Midbrain (tissue), 1 donor: ENCODE measurements at regions not wholly inside any gene's neighbourhood (a gene's known extent, or its start where the extent isn't known, plus 50 kb on each side); places are given as distances from the start of the nearest gene placed in this dataset.
"Not testable (repeated sequence)": the region's sequence is repeated elsewhere in the genome, so short reads cannot be mapped to it uniquely, and the experiment has no call there.

Source experiments
- DNase-seq: peaks from one replicate; lab custom pipeline; 2025; lab: John Stamatoyannopoulos, UW

DNA sequence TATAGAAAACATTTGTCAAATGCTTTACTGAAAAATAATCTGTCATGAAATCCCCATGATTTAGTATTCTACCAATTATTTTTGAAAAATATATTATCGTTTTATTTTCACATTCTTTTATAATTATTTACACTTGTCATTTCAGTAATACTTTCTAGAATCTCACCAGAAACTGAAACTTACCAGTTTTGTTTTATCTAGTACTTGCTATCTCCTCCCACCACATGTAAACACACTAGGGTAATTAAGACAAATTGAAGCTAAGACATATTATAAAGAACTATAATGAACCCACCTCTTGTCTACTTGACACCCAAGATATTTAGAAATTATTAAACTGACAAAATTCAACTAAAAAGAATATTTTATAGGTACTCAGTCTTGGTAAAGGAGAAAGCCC is 51.5 kb upstream of the GRM3 start:
- no peak for DNase-seq

- no peak for DNase-seq
Observed at GRCh38 chr7:86574006-86574405, 69.7 kb upstream of the GRM3 start.

GRCh38 chr7:86558680-86559501 is 84.8 kb upstream of the GRM3 start:
- DNase-seq: no peak

- DNase-seq: no peak
Observed at GRCh38 chr7:86534641-86535040, 109.1 kb upstream of the GRM3 start.

GRCh38 chr7:86504229-86504628 is 139.5 kb upstream of the GRM3 start:
- no peak for DNase-seq

DNA sequence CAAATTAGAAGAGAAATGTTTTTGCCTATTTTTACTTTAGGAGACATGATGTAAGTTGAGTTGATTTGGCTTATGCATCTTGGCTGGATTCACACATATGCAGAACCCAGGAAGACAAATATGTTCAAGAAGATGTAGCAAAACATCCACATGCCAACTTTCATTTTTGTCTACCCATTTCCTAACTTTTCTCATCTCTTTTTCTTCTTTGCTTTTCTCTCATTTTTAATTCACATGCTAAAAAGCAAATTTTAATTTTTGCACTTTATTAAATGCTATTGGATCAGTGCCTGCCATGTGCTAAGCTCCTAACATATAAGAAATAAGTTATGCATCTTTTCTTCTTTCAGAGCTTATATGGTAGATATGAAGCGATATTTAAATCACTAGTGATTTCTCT is 143.7 kb upstream of the GRM3 start:
- DNase-seq: no peak

DNA sequence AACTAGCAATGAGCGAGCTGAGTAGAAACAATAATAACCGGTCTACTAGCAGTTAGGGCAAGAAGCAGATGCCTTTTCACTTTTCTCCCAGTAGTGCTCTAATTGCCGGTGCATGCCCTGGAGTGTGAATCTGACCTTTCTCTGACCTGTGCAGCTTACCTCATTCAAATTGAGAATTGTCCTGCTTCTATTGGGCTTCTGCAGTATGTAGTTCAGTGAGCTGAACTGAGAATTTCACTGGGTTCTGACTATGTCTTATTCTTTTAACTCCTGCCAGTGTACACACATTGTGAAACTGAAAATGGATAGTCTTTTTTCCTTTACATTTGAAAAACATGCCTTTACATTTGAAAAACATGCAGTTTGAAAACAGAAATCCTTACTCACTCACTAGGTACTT is 157.9 kb upstream of the GRM3 start:
- no peak for DNase-seq

DNA sequence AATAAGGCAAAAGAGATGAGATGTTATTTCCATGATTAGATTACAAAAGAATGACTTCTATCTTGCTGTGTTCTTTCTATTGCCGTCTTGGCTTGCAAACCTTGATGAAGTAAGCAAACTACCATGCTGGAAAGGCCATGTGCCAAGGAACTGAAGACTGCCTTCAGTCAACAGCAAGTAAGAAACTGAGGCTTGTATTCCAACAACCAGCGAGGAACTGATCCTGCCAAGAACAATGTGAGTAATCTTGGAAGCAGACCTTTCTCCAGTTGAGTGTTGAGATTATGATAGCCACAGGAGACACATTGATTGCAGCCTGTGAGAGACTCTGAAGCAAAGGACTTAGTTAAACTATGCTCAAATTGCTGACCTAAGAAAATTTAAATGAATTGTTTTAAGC is 164.6 kb upstream of the GRM3 start:
- no peak for DNase-seq

- DNase-seq: no peak
Observed at GRCh38 chr7:86477343-86477935, 166.3 kb upstream of the GRM3 start.

GRCh38 chr7:86470763-86471162 is 172.9 kb upstream of the GRM3 start:
- DNase-seq: no peak

GRCh38 chr7:86469680-86470295 is 173.9 kb upstream of the GRM3 start:
- DNase-seq: peak; percentile 70

- no peak for DNase-seq
Observed at GRCh38 chr7:86454753-86455152, 189.0 kb upstream of the GRM3 start.

DNA sequence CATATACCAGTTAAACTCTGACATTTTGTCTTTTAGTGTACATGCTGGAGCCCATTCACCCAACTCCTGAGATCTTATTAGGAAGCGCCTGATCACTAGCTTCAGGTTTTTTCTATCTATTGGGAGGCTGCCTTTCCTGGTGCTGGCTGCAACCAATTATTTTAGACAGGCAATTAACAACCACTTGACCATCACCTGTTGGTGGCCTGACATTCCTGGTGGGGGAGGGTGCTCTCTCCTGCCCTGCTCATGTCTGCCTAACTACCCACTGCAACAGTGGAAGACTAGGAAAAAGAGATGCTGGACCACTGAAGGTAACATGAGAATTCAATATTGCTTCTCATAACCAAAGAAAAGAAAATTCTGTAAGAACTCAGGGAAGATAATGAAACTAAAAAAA is 190.3 kb upstream of the GRM3 start:
- no peak for DNase-seq

- no peak for DNase-seq
Observed at GRCh38 chr7:86448856-86449255, 194.9 kb upstream of the GRM3 start.

DNA sequence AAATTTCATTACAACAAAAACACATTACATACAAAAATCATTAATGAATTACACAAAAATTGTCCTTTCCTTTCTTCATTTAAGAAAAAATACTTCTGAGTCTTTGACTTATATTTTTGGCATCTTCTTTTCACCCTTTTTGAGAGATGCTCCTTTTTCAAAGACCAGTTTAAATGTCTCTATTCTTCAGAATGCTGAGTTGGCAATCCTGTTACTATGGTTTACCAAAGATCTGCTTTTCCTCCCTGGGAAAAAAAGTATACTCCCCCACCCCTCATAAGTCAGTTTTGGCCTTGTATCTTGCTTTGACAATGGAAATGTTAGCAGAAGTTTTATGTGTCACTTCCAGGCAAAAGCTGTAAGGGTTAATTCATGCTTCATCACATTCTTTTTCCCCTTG is 198.4 kb upstream of the GRM3 start:
- DNase-seq: no peak

DNA sequence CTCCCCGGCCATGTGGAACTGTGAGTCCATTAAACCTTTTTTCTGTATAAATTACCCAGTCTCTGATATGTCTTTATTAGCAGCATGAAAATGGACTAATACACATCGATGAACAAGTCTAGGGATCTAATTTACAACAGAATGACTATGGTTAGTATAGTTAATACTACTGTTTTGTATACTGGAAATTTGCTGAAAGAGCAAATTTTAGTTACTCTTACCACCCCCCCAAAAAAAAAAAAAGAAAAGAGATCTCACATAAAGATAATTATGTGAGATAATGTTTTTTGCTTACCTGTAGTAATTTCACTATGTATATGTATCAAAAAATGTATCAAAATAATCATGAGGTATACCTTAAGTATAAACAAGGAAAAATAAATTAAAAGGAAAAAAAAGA is 199.5 kb upstream of the GRM3 start:
- no peak for DNase-seq

- DNase-seq: not testable (repeated sequence)
Observed at GRCh38 chr7:86440420-86440819, 203.3 kb upstream of the GRM3 start.

GRCh38 chr7:86437951-86438450 is 205.7 kb upstream of the GRM3 start:
- no peak for DNase-seq

GRCh38 chr7:86431761-86432160 is 211.9 kb upstream of the GRM3 start:
- DNase-seq: no peak

GRCh38 chr7:86411814-86412213 is 231.9 kb upstream of the GRM3 start:
- DNase-seq: no peak

DNA sequence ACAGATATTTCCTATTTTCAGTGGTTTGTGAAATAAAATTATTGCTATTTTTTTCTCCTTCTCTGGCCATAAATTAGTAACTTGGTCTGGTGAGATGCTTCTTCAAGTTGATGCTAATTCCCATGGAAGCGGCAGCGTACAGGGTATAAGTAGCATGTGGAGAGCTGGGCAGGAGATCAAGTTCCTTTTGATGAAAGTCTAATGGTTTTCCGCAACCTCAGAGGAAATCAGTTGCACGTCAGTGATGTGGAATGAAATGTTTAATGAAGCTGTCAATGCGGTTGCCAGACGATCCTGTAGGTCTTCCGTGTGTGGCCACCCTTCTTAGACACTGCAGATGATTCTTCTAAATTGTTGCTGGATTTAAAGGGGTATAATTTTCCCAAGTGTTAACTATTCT is 236.4 kb upstream of the GRM3 start:
- no peak for DNase-seq

DNA sequence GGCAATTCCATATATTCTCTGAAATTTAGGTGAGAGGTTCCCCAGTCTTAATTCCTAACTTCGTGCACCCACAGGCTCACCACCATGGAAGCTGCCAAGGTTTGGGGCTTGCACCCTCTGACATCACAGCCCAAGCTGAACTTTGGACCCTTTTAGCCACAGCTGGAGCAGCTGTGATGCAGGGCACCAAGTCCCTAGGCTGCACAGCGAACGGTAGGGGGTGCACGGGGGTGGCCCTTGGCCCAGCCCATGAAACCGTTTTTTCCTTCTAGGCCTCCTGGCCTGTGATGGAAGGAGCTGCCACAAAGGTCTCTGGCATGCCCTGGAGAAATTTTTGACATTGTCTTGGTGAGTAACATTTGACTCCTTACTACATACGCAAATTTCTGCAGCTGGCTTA is 251.9 kb upstream of the GRM3 start:
- no peak for DNase-seq

DNA sequence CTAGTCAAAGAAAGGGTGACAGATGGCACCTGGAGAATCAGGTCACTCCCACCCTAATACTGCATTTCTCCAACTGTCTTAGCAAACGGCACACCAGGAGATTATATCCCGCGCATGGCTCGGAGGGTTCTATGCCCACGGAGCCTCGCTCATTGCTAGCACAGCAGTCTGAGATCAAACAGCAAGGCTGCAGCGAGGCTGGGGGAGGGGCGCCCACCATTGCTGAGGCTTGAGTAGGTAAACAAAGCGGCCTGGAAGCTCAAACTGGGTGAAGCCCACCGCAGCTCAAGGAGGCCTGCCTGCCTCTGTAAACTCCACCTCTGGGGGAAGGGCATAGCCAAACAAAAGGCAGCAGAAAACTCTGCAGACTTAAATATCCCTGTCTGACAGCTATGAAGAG is 268.1 kb upstream of the GRM3 start:
- not testable (repeated sequence) for DNase-seq
